GM12874 (cell line): ENCODE measurements at regions not wholly inside any gene's neighbourhood (a gene's known extent, or its start where the extent isn't known, plus 50 kb on each side); places are given as distances from the start of the nearest gene placed in this dataset.

Experiments used
- TF ChIP-seq, protein P1 (sequence below): IDR thresholded peaks from 2 replicates; pipeline ENCODE4 v1.5.1; 2011; ENCODE audit warnings: low read depth, mild to moderate bottlenecking, control low read depth, low read length, moderate library complexity; ENCODE audit not compliant: insufficient read depth

DNA sequence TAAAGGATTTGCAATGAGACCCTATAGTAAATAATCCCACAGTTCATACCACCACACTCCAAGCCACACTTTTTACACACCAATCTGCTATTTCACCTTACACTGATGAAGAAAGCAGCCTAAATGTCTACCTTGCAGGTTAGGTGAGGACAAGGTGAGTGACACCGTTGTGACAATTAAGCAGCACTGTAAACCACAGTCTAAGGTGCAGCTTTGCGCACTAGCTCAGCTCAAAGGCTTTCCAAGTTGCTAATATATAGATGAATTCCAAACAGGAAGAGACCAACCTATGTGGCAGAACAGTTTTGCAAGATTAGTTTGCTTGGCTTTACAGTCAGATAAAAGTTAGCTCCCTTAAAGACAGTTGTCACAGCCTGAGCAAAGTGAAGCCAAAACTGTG lies 429.5 kb upstream of the MARCKS start:
- TF ChIP-seq, protein P1, sequence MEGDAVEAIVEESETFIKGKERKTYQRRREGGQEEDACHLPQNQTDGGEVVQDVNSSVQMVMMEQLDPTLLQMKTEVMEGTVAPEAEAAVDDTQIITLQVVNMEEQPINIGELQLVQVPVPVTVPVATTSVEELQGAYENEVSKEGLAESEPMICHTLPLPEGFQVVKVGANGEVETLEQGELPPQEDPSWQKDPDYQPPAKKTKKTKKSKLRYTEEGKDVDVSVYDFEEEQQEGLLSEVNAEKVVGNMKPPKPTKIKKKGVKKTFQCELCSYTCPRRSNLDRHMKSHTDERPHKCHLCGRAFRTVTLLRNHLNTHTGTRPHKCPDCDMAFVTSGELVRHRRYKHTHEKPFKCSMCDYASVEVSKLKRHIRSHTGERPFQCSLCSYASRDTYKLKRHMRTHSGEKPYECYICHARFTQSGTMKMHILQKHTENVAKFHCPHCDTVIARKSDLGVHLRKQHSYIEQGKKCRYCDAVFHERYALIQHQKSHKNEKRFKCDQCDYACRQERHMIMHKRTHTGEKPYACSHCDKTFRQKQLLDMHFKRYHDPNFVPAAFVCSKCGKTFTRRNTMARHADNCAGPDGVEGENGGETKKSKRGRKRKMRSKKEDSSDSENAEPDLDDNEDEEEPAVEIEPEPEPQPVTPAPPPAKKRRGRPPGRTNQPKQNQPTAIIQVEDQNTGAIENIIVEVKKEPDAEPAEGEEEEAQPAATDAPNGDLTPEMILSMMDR: no peak

DNA sequence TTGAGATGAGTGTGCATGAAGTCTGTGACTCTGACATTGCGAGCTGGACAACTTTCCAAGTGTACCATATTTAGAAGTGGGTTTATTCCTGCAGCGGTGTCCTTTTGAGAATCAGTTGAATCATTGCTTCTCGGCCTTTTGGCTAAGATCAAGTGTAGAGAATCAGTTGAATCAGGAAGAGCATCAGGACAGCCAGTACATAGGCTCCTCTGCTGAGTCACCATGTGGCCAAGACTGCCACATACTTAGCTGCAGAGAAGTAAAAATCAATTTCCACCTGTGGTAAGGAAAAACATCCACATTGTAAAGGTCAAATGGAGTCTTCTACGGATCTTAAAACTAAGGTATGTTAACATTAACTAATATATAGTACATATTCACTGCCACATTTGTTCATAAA lies 428.4 kb upstream of the MARCKS start:
- TF ChIP-seq, protein P1: no peak

DNA sequence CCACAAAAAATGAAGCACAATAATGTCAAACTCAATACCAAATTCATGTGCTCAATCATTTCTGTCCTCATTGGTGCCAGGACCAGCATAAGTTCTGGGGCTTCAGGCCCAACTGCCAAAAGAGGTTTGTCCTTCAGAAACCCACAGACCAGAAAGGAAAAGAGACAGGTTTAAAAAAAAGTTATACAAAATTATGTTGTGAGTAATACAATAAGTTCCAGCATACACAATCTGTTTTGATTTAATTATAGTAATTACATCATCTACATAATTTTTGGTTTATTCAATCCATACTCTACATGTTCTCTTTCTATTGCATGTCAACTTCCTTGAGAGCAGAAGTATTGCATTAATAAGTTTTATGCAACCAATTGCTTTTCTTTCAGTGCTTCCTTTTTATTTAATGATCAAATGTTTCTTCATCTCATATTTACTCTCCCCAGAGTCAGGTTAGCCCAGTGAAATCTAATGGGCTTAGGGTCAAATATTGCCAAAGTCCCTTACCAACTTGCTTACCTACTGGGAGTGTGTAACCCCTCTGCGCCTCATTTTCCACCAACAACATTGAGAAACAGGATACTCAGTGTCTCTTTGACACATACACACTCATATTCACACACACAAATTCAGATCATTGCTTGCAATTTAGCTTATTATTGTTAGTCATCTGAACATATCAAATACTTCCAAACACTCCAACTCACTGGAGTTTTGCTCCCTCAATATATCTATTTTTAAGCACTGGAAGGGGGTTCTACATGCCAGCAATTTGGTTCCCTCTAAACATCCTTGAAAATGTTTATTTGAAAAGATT lies 424.4 kb upstream of the MARCKS start:
- TF ChIP-seq, protein P1: no peak

DNA sequence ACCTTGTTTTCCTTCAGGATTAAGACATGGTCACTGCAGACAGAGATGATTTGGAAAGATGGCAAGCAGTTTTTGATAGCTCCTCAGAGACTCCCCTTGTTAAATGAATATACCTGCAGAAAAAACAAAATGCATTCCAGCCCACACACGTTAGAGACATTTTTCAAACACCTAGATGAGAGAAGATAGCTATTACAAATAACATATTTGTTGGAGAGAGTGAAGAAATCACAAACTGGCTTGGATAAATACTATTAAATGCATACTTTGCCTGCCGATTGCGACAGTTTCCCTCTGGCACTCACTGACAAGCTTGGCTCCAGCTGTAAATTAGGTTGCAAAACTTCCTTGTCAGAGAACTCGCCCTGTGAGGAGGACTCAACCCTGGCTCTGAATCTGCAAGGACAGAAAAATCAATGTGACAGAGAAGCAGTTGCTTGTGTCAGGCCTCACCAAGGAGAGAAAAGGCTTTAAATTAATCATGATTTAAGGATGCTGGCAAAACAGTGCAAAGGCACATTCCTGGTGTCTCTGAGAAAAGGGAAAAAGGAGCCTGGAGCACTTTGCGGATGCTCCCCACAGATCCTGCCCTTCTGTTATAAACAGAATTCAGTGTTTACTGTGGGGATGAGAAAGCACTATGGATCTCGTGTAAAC lies 423.7 kb upstream of the MARCKS start:
- TF ChIP-seq, protein P1: no peak

DNA sequence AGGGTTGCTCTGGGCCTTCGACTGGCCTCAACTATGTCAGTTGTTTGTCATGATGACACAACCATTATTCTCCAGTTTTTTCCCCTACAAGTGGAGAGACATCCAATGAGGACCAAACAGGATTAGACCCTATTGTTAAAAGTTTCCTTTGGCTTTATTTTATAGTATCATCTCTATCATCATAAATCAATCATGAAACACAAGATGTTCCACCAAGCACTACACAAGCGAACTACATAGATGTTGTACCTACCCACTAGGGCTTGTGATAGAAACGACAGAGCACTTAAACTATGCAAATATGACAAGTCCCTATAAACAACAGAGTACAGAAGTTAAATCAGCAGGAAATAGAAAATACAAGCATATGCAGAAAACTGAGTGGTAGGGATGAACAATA lies 422.5 kb upstream of the MARCKS start:
- TF ChIP-seq, protein P1: no peak

DNA sequence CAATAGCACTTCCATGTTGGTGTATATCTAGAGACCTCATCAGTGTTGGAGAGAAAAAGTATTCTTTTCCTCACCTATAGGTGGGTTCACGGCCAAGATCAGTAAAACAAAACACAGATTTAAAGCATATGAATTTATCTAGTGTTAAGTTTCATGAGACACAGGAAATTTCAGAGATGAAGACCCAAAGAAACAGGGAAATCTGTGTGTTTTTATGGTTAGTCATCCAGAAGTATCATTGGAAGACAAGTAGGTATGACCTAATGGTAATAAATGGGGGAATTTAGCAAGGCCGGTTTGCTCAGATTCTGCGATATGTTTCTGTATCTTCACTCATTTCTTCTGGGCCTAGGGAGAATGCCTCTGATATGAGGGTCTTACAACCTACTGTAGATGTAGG lies 419.6 kb upstream of the MARCKS start:
- TF ChIP-seq, protein P1: no peak

DNA sequence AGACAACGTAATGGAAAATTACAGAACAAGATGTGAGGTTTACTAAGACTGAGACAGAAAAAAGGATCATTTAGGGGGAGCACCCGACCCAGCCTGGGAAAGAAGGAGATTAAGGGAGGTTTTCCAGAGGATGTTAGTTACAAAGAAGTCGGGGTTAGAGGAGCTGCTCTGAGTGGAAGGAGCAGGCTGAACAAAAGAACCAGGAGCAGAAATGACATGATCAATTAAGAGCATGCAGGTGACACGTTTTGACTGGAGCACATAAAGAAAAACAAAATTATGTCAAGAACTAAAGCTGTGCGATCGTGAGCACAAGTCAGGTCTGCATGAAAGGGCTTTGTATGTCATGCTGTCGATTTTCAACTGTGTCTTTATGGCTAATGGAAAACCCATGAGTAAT lies 417.3 kb upstream of the MARCKS start:
- TF ChIP-seq, protein P1: no peak
